IMR-90 (cell line): ENCODE measurements at regions not wholly inside any gene's neighbourhood (a gene's known extent, or its start where the extent isn't known, plus 50 kb on each side); places are given as distances from the start of the nearest gene placed in this dataset.

Source experiments
- BHLHE40 ChIP-seq: fragments of 150-350 bp; IDR thresholded peaks from 2 replicates; pipeline ENCODE4 v1.6.1; 2016; ENCODE audit warnings: mild to moderate bottlenecking, low read depth, low read length
- CEBPB ChIP-seq: IDR thresholded peaks from 2 replicates; pipeline ENCODE4 v1.6.1; 2012; ENCODE audit warnings: low read depth, low read length, improper control_type of control experiment
- CHD1 ChIP-seq: IDR thresholded peaks from 2 replicates; pipeline ENCODE4 v1.6.1; 2012; ENCODE audit warnings: low read depth, low read length, improper control_type of control experiment
- MAFK ChIP-seq: IDR thresholded peaks from 2 replicates; pipeline ENCODE4 v1.6.1; 2012; ENCODE audit warnings: low read depth, low read length, improper control_type of control experiment
- MAZ ChIP-seq: IDR thresholded peaks from 2 replicates; pipeline ENCODE4 v1.6.1; 2012; ENCODE audit warnings: low read depth, mild to moderate bottlenecking, low read length, improper control_type of control experiment, moderate library complexity, borderline replicate concordance
- MXI1 ChIP-seq: IDR thresholded peaks from 2 replicates; pipeline ENCODE4 v1.6.1; 2012; ENCODE audit warnings: low read depth, mild to moderate bottlenecking, low read length, moderate library complexity, borderline replicate concordance
- POLR2A ChIP-seq: IDR thresholded peaks from 2 replicates; pipeline ENCODE4 v1.6.1; 2012; ENCODE audit warnings: mild to moderate bottlenecking, low read depth, low read length
- RAD21 ChIP-seq: IDR thresholded peaks from 2 replicates; pipeline ENCODE4 v1.6.1; 2012; ENCODE audit warnings: low read length, improper control_type of control experiment
- RCOR1 ChIP-seq: IDR thresholded peaks from 2 replicates; pipeline ENCODE4 v1.6.1; 2012; ENCODE audit warnings: mild to moderate bottlenecking, low read length, improper control_type of control experiment; ENCODE audit not compliant: insufficient replicate concordance
- SMC3 ChIP-seq: fragments of 150-350 bp; IDR thresholded peaks from 2 replicates; pipeline ENCODE4 v1.6.1; 2016; ENCODE audit warnings: low read depth, mild to moderate bottlenecking, antibody characterized with exemption, low read length, moderate library complexity
- TF ChIP-seq, protein P1 (sequence below): fragments of 150-350 bp; IDR thresholded peaks from 2 replicates; pipeline ENCODE4 v1.6.1; 2017; ENCODE audit warnings: mild to moderate bottlenecking, antibody characterized with exemption, low read length, low read depth
- TF ChIP-seq, protein P2 (sequence below): conservative IDR thresholded peaks from 2 replicates; pipeline ENCODE4 v1.5.1; 2012; ENCODE audit warnings: mild to moderate bottlenecking, low read depth, low read length, improper control_type of control experiment

GRCh38 chr3:162206648-162207047 lies 710.0 kb downstream of the OTOL1 start:
- TF ChIP-seq, protein P1, sequence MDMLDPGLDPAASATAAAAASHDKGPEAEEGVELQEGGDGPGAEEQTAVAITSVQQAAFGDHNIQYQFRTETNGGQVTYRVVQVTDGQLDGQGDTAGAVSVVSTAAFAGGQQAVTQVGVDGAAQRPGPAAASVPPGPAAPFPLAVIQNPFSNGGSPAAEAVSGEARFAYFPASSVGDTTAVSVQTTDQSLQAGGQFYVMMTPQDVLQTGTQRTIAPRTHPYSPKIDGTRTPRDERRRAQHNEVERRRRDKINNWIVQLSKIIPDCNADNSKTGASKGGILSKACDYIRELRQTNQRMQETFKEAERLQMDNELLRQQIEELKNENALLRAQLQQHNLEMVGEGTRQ, result no peak
- TF ChIP-seq, protein P2, sequence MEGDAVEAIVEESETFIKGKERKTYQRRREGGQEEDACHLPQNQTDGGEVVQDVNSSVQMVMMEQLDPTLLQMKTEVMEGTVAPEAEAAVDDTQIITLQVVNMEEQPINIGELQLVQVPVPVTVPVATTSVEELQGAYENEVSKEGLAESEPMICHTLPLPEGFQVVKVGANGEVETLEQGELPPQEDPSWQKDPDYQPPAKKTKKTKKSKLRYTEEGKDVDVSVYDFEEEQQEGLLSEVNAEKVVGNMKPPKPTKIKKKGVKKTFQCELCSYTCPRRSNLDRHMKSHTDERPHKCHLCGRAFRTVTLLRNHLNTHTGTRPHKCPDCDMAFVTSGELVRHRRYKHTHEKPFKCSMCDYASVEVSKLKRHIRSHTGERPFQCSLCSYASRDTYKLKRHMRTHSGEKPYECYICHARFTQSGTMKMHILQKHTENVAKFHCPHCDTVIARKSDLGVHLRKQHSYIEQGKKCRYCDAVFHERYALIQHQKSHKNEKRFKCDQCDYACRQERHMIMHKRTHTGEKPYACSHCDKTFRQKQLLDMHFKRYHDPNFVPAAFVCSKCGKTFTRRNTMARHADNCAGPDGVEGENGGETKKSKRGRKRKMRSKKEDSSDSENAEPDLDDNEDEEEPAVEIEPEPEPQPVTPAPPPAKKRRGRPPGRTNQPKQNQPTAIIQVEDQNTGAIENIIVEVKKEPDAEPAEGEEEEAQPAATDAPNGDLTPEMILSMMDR, result no peak
- TF ChIP-seq POLR2A (no peak), RAD21 (no peak), CEBPB (no peak), MAZ (no peak), MAFK (no peak), SMC3 (no peak), CHD1 (no peak), RCOR1 (no peak), BHLHE40 (no peak), MXI1 (no peak)
